GM23338 (cell line): ENCODE measurements at regions not wholly inside any gene's neighbourhood (a gene's known extent, or its start where the extent isn't known, plus 50 kb on each side); places are given as distances from the start of the nearest gene placed in this dataset.

Experiments used
- ATAC-seq: fragments of 200-7000 bp; cut with Tn5 transposase; 3 replicates; pipeline ENCODE4 v1.9.1; 2020
- DNase-seq: peaks from one replicate; pipeline ENCODE4 v3.0.0-alpha.2; 2015; ENCODE audit warnings: low spot score
- H2AFZ ChIP-seq: fragments of 200-600 bp; sonication (generic); 2 replicates; pipeline ENCODE4 v1.8.0; 2016; ENCODE audit warnings: antibody characterized with exemption, mild to moderate bottlenecking, moderate library complexity
- H3F3A ChIP-seq: fragments of 200-600 bp; sonication (generic); replicated peaks from 2 replicates; pipeline ENCODE4 v1.8.0; 2017; ENCODE audit warnings: antibody characterized with exemption, mixed run types, low read depth
- H3K27ac ChIP-seq: fragments of 200-600 bp; sonication (generic); 2 replicates; pipeline ENCODE4 v1.6.1; 2016; ENCODE audit warnings: low read depth
- H3K27me3 ChIP-seq: fragments of 200-600 bp; sonication (generic); 2 replicates; pipeline ENCODE4 v1.8.0; 2016; ENCODE audit warnings: mild to moderate bottlenecking, mixed run types, moderate library complexity; ENCODE audit not compliant: insufficient read depth
- H3K36me3 ChIP-seq: fragments of 200-600 bp; sonication (generic); 2 replicates; pipeline ENCODE4 v1.8.0; 2016; ENCODE audit warnings: mild to moderate bottlenecking; ENCODE audit not compliant: insufficient read depth
- H3K4me1 ChIP-seq: fragments of 200-600 bp; sonication (generic); 2 replicates; pipeline ENCODE4 v1.8.0; 2016; ENCODE audit warnings: mild to moderate bottlenecking, moderate library complexity; ENCODE audit not compliant: insufficient read depth
- H3K4me2 ChIP-seq: fragments of 200-600 bp; sonication (generic); 2 replicates; pipeline ENCODE4 v1.7.1; 2017; ENCODE audit warnings: mixed run types
- H3K4me3 ChIP-seq: fragments of 200-600 bp; sonication (generic); 2 replicates; pipeline ENCODE4 v1.6.1; 2016; ENCODE audit warnings: mixed run types
- H3K79me2 ChIP-seq: fragments of 200-600 bp; sonication (generic); replicated peaks from 2 replicates; pipeline ENCODE4 v1.8.0; 2017; ENCODE audit warnings: mild to moderate bottlenecking; ENCODE audit not compliant: insufficient read depth
- H3K9me2 ChIP-seq: fragments of 200-600 bp; sonication (generic); 2 replicates; pipeline ENCODE4 v1.8.0; 2017; ENCODE audit not compliant: insufficient read depth
- H4K20me1 ChIP-seq: fragments of 200-600 bp; sonication (generic); replicated peaks from 2 replicates; pipeline ENCODE4 v1.8.0; 2017; ENCODE audit warnings: mild to moderate bottlenecking; ENCODE audit not compliant: insufficient read depth
- H3K27ac Mint-ChIP-seq: 2 replicates; pipeline ENCODE4 v1.8.0; 2020; ENCODE audit warnings: inconsistent platforms, mild to moderate bottlenecking, moderate library complexity, mixed read lengths
- H3K27me3 Mint-ChIP-seq: 3 replicates; pipeline ENCODE4 v1.8.0; 2022; ENCODE audit warnings: low read depth, mild to moderate bottlenecking, moderate library complexity, mixed read lengths, inconsistent platforms; ENCODE audit not compliant: insufficient read depth, poor library complexity
- H3K36me3 Mint-ChIP-seq: 3 replicates; pipeline ENCODE4 v1.8.0; 2021; ENCODE audit warnings: low read depth, mild to moderate bottlenecking, inconsistent platforms, moderate library complexity, mixed read lengths
- H3K4me1 Mint-ChIP-seq: 3 replicates; pipeline ENCODE4 v1.8.0; 2020; ENCODE audit warnings: mild to moderate bottlenecking, inconsistent platforms, mixed read lengths
- H3K4me3 Mint-ChIP-seq: 3 replicates; pipeline ENCODE4 v1.8.0; 2021; ENCODE audit warnings: moderate library complexity, mild to moderate bottlenecking, inconsistent platforms, mixed read lengths
- H3K9me3 Mint-ChIP-seq: 3 replicates; pipeline ENCODE4 v1.8.0; 2020; ENCODE audit warnings: moderate library complexity, mild to moderate bottlenecking, inconsistent platforms, mixed read lengths
- CREB1 ChIP-seq: fragments of 250-450 bp; sonication (Bioruptor Pico); IDR thresholded peaks from 2 replicates; pipeline ENCODE4 v1.5.0; 2020; ENCODE audit warnings: low read depth, mild to moderate bottlenecking, moderate library complexity
- CTCF ChIP-seq, 2 experiments: fragments of 200-600 bp in 1 of 2; sonication (generic) in 1 of 2; conservative IDR thresholded peaks; 2 replicates each; pipeline versions ENCODE4 v1.5.1 to v1.6.1; 2016 to 2017; ENCODE audit warnings: antibody characterized with exemption in 2 of 2, low read depth in 2 of 2, mild to moderate bottlenecking in 2 of 2, moderate library complexity in 1 of 2
- ETS1 ChIP-seq: IDR thresholded peaks from 2 replicates; pipeline ENCODE4 v1.6.1; 2016; ENCODE audit warnings: antibody characterized with exemption
- EZH2 ChIP-seq: fragments of 200-600 bp; sonication (generic); IDR thresholded peaks from one replicate; pipeline ENCODE4 v1.8.0; 2017; ENCODE audit warnings: antibody characterized with exemption, mild to moderate bottlenecking, low read depth; ENCODE audit not compliant: unreplicated experiment
- JUNB ChIP-seq: IDR thresholded peaks from one replicate; pipeline ENCODE4 v1.6.1; 2016; ENCODE audit warnings: antibody characterized with exemption; ENCODE audit not compliant: unreplicated experiment
- STAT1 ChIP-seq: IDR thresholded peaks from one replicate; pipeline ENCODE4 v1.6.1; 2016; ENCODE audit warnings: antibody characterized with exemption; ENCODE audit not compliant: unreplicated experiment

DNA sequence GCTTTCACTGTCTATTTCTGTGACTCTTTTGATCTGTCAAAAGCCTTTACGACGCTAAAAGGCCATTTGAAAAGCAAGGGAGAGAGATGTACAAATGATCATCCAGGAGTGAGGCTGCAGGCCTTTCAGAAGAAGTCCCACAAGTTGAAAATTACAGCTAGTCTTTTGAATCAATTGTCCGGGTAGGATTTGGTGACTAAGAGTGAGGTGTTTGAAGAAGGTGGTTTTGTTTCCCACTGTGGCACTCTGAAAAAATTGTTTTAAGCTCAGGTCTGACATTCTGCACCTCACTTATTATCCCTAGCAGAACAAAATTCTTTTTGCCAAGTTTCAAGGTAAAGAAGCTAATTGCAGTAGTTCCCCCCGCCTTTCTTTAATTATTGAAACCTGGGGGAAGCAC is 50.8 kb upstream of the TMEM108 start:
- Mint-ChIP-seq H3K4me1 (no peaks in the 10 kb centered on the region), H3K4me3 (no peak overlapping the region), H3K36me3 (no peaks in the 10 kb centered on the region), H3K9me3 (peaks cover 4% of the 10 kb centered on the region; the same call in 2 of the 3 replicates), H3K27me3 (no peaks in the 10 kb centered on the region), H3K27ac (no peak overlapping the region)
- Histone ChIP-seq H3K9me2 (peaks cover 8% of the 10 kb centered on the region; the same call in 1 of the 2 replicates), H4K20me1 (no peaks in the 10 kb centered on the region), H2AFZ (no peak overlapping the region), H3K27ac (no peak overlapping the region), H3K4me3 (no peak overlapping the region), H3K4me1 (no peaks in the 10 kb centered on the region), H3F3A (no peaks in the 10 kb centered on the region), H3K79me2 (no peaks in the 10 kb centered on the region), H3K4me2 (no peak overlapping the region), H3K36me3 (no peaks in the 10 kb centered on the region), H3K27me3 (no peaks in the 10 kb centered on the region)
- TF ChIP-seq ETS1: no peak
- no peak for TF ChIP-seq EZH2
- no peak for TF ChIP-seq STAT1
- DNase-seq (no peak), ATAC-seq (no peak)

GRCh38 chr3:132984181-132984580 is 54.0 kb upstream of the TMEM108 start:
- Histone ChIP-seq H2AFZ (no peak overlapping the region), H3K9me2 (peaks cover 8% of the 10 kb centered on the region; the same call in 1 of the 2 replicates), H3K79me2 (no peaks in the 10 kb centered on the region), H3K4me2 (no peak overlapping the region), H3K4me1 (no peaks in the 10 kb centered on the region), H3F3A (no peaks in the 10 kb centered on the region), H3K27me3 (no peaks in the 10 kb centered on the region), H3K36me3 (no peaks in the 10 kb centered on the region), H4K20me1 (no peaks in the 10 kb centered on the region), H3K27ac (no peak overlapping the region), H3K4me3 (no peak overlapping the region)
- ATAC-seq (no peak), DNase-seq (no peak)
- Mint-ChIP-seq H3K36me3 (no peaks in the 10 kb centered on the region), H3K27ac (no peak overlapping the region), H3K9me3 (peaks cover 4% of the 10 kb centered on the region; the same call in 2 of the 3 replicates), H3K27me3 (no peaks in the 10 kb centered on the region), H3K4me1 (no peaks in the 10 kb centered on the region), H3K4me3 (no peak overlapping the region)
- no peak for TF ChIP-seq ETS1
- TF ChIP-seq STAT1: no peak
- TF ChIP-seq CREB1 (CRISPR knock-in tag): no peak
- no peak for TF ChIP-seq EZH2
- no peak for TF ChIP-seq CTCF (conservative IDR thresholded peaks at IDR 0.05; ENCODE audit: low read depth in 2 of 2)
- no peak for TF ChIP-seq JUNB
